ENCODE measurements at regions not wholly inside any gene's neighbourhood (a gene's known extent, or its start where the extent isn't known, plus 50 kb on each side); places are given as distances from the start of the nearest gene placed in this dataset.

DNA sequence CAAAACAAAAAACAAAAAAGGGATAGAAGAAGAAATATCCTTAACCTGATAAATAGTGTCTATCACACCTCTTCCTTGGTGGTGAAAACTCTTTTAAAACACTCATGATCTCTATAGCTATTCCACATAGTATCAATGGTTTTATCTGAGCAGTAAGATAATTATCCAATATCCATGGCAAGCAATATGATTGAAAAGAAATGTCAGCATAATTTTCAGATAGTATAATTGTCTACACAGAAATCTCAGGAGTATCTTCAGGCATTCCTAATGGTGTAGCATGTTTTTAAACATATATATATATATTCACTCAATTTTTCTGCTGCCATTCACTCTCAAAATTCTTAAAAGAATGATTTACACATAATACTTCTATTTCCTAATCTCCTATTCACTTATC lies 938.0 kb upstream of the SLC35B3 start:
- Histone ChIP-seq H3K27me3 (ENCODE audit: control insufficient read depth, insufficient read depth, low read length) (no peaks in the 10 kb centered on the region), H3K27ac (ENCODE audit: low read length) (no peak overlapping the region), H3K36me3 (ENCODE audit: control insufficient read depth, insufficient read depth, low read length) (no peaks in the 10 kb centered on the region), H3K9me3 (ENCODE audit: control insufficient read depth, insufficient read depth, low read depth, low read length) (no peaks in the 10 kb centered on the region), H3K4me3 (ENCODE audit: low read depth in 2 of 2, low read length in 2 of 2) (no peak overlapping the region), H3K4me1 (ENCODE audit: control insufficient read depth, insufficient read depth, low read length) (no peaks in the 10 kb centered on the region)
- no TSS peak for BruUV-seq (replicated peaks)
- intact Hi-C loops (cut with micrococcal nuclease; ENCODE audit: unreplicated experiment): no loop called here
- TF ChIP-seq, protein P1, sequence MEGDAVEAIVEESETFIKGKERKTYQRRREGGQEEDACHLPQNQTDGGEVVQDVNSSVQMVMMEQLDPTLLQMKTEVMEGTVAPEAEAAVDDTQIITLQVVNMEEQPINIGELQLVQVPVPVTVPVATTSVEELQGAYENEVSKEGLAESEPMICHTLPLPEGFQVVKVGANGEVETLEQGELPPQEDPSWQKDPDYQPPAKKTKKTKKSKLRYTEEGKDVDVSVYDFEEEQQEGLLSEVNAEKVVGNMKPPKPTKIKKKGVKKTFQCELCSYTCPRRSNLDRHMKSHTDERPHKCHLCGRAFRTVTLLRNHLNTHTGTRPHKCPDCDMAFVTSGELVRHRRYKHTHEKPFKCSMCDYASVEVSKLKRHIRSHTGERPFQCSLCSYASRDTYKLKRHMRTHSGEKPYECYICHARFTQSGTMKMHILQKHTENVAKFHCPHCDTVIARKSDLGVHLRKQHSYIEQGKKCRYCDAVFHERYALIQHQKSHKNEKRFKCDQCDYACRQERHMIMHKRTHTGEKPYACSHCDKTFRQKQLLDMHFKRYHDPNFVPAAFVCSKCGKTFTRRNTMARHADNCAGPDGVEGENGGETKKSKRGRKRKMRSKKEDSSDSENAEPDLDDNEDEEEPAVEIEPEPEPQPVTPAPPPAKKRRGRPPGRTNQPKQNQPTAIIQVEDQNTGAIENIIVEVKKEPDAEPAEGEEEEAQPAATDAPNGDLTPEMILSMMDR (IDR thresholded peaks at IDR 0.05): no peak
- TF ChIP-seq POLR2AphosphoS5 (IDR thresholded peaks at IDR 0.05; ENCODE audit: low read depth, low read length) (no peak), SIN3A (IDR thresholded peaks at IDR 0.05; ENCODE audit: borderline replicate concordance, insufficient read depth, low read depth, low read length) (no peak), TCF7L2 (IDR thresholded peaks at IDR 0.05; ENCODE audit: low read depth, low read length) (no peak)
- TF ChIP-seq, protein P2, sequence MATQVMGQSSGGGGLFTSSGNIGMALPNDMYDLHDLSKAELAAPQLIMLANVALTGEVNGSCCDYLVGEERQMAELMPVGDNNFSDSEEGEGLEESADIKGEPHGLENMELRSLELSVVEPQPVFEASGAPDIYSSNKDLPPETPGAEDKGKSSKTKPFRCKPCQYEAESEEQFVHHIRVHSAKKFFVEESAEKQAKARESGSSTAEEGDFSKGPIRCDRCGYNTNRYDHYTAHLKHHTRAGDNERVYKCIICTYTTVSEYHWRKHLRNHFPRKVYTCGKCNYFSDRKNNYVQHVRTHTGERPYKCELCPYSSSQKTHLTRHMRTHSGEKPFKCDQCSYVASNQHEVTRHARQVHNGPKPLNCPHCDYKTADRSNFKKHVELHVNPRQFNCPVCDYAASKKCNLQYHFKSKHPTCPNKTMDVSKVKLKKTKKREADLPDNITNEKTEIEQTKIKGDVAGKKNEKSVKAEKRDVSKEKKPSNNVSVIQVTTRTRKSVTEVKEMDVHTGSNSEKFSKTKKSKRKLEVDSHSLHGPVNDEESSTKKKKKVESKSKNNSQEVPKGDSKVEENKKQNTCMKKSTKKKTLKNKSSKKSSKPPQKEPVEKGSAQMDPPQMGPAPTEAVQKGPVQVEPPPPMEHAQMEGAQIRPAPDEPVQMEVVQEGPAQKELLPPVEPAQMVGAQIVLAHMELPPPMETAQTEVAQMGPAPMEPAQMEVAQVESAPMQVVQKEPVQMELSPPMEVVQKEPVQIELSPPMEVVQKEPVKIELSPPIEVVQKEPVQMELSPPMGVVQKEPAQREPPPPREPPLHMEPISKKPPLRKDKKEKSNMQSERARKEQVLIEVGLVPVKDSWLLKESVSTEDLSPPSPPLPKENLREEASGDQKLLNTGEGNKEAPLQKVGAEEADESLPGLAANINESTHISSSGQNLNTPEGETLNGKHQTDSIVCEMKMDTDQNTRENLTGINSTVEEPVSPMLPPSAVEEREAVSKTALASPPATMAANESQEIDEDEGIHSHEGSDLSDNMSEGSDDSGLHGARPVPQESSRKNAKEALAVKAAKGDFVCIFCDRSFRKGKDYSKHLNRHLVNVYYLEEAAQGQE (IDR thresholded peaks at IDR 0.05; ENCODE audit: insufficient read depth in 1 of 2, low read depth in 2 of 2, low read length in 1 of 2): no peak
- in situ Hi-C loops (cut with HindIII; ENCODE audit: low pct_unique_long_range_greater_than_20kb, low sequenced_read_pairs): no loop called here
- ChIA-PET CTCF (no interaction called here), POLR2A (no interaction called here)
- DNase-seq (ENCODE audit: low read depth, low spot score): no peak
- no peak for ATAC-seq

DNA sequence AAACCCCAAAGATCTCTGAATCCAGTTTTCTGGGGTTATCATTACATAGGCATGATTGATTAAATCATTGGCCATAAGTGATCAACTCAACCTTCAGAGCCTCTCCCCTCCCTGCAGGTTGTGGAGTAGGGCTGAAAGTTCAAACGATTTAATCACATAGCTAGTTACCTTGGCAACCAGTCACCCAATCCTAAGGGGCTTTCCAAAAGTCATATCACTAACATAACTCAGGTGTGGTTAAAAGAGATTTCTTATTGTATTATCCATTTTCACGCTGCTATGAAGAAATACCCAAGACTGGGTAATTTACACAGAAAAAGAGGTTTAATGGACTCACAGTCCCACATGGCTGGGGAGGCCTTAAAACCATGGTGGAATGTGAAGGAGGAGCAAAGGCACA lies 935.1 kb upstream of the SLC35B3 start:
- H3K9me3 ChIP-seq (ENCODE audit: control insufficient read depth, insufficient read depth, low read depth, low read length): no peaks in the 10 kb centered on the region
- ChIA-PET CTCF (no interaction called here), POLR2A (no interaction called here)
- no peak overlapping the region for H3K27ac ChIP-seq (ENCODE audit: low read length)
- intact Hi-C loops (cut with micrococcal nuclease; ENCODE audit: unreplicated experiment) (no loop called here), in situ Hi-C loops (cut with HindIII; ENCODE audit: low pct_unique_long_range_greater_than_20kb, low sequenced_read_pairs) (no loop called here)
- no peak overlapping the region for H3K4me3 ChIP-seq (ENCODE audit: low read depth in 2 of 2, low read length in 2 of 2)
- BruUV-seq (replicated peaks): no TSS peak
- no peak for DNase-seq (ENCODE audit: low read depth, low spot score)
- H3K36me3 ChIP-seq (ENCODE audit: control insufficient read depth, insufficient read depth, low read length): no peaks in the 10 kb centered on the region
- TF ChIP-seq, protein P1 (IDR thresholded peaks at IDR 0.05): no peak
- TF ChIP-seq, protein P2 (IDR thresholded peaks at IDR 0.05; ENCODE audit: insufficient read depth in 1 of 2, low read depth in 2 of 2, low read length in 1 of 2): no peak
- no peak for ATAC-seq
- H3K4me1 ChIP-seq (ENCODE audit: control insufficient read depth, insufficient read depth, low read length): no peaks in the 10 kb centered on the region
- no peaks in the 10 kb centered on the region for H3K27me3 ChIP-seq (ENCODE audit: control insufficient read depth, insufficient read depth, low read length)

Data from Panc1 (cell line).